ENCODE measurements at regions not wholly inside any gene's neighbourhood (a gene's known extent, or its start where the extent isn't known, plus 50 kb on each side); places are given as distances from the start of the nearest gene placed in this dataset.

- DNase-seq (ENCODE audit: insufficient read length, low spot score) (no peak), FAIRE-seq (no peak)
- TF ChIP-seq TAF1 (IDR thresholded peaks at IDR 0.05; ENCODE audit: low read depth, low read length) (no peak), POU2F2 (IDR thresholded peaks at IDR 0.05; ENCODE audit: low read depth, low read length) (no peak), POLR2A (IDR thresholded peaks at IDR 0.05; ENCODE audit: low read depth, low read length) (no peak), PAX5 (IDR thresholded peaks at IDR 0.05; ENCODE audit: insufficient read depth, low read length, severe bottlenecking) (no peak), SPI1 (IDR thresholded peaks at IDR 0.05; ENCODE audit: low read depth, low read length) (no peak), POLR2AphosphoS5 (IDR thresholded peaks at IDR 0.05; ENCODE audit: low read depth, low read length) (no peak)
Measured at GRCh38 chr6:30806581-30807183, 62.3 kb upstream of the IER3 start.

- no peak for DNase-seq (ENCODE audit: insufficient read length, low spot score)
- no peak for FAIRE-seq
- TF ChIP-seq POU2F2 (IDR thresholded peaks at IDR 0.05; ENCODE audit: low read depth, low read length) (no peak), TAF1 (IDR thresholded peaks at IDR 0.05; ENCODE audit: low read depth, low read length) (no peak), POLR2A (IDR thresholded peaks at IDR 0.05; ENCODE audit: low read depth, low read length) (no peak), PAX5 (IDR thresholded peaks at IDR 0.05; ENCODE audit: insufficient read depth, low read length, severe bottlenecking) (no peak), POLR2AphosphoS5 (IDR thresholded peaks at IDR 0.05; ENCODE audit: low read depth, low read length) (no peak), SPI1 (IDR thresholded peaks at IDR 0.05; ENCODE audit: low read depth, low read length) (no peak)
Measured at GRCh38 chr6:30804333-30804732, 60.0 kb upstream of the IER3 start.

GRCh38 chr6:30802731-30803130 lies 58.4 kb upstream of the IER3 start:
- DNase-seq (ENCODE audit: insufficient read length, low spot score) (no peak), FAIRE-seq (no peak)
- TF ChIP-seq POLR2AphosphoS5 (IDR thresholded peaks at IDR 0.05; ENCODE audit: low read depth, low read length) (no peak), PAX5 (IDR thresholded peaks at IDR 0.05; ENCODE audit: insufficient read depth, low read length, severe bottlenecking) (no peak), POLR2A (IDR thresholded peaks at IDR 0.05; ENCODE audit: low read depth, low read length) (no peak), POU2F2 (IDR thresholded peaks at IDR 0.05; ENCODE audit: low read depth, low read length) (no peak), SPI1 (IDR thresholded peaks at IDR 0.05; ENCODE audit: low read depth, low read length) (no peak), TAF1 (IDR thresholded peaks at IDR 0.05; ENCODE audit: low read depth, low read length) (no peak)

GRCh38 chr6:30801950-30802349 lies 57.6 kb upstream of the IER3 start:
- no peak for FAIRE-seq
- DNase-seq (ENCODE audit: insufficient read length, low spot score), result no peak
- TF ChIP-seq TAF1 (IDR thresholded peaks at IDR 0.05; ENCODE audit: low read depth, low read length) (no peak), POLR2A (IDR thresholded peaks at IDR 0.05; ENCODE audit: low read depth, low read length) (no peak), POU2F2 (IDR thresholded peaks at IDR 0.05; ENCODE audit: low read depth, low read length) (no peak), POLR2AphosphoS5 (IDR thresholded peaks at IDR 0.05; ENCODE audit: low read depth, low read length) (no peak)

GRCh38 chr6:30800871-30801270 lies 56.5 kb upstream of the IER3 start:
- FAIRE-seq (no peak), DNase-seq (ENCODE audit: insufficient read length, low spot score) (no peak)
- TF ChIP-seq TAF1 (IDR thresholded peaks at IDR 0.05; ENCODE audit: low read depth, low read length) (no peak), POU2F2 (IDR thresholded peaks at IDR 0.05; ENCODE audit: low read depth, low read length) (no peak), POLR2A (IDR thresholded peaks at IDR 0.05; ENCODE audit: low read depth, low read length) (no peak), SPI1 (IDR thresholded peaks at IDR 0.05; ENCODE audit: low read depth, low read length) (no peak), PAX5 (IDR thresholded peaks at IDR 0.05; ENCODE audit: insufficient read depth, low read length, severe bottlenecking) (no peak), POLR2AphosphoS5 (IDR thresholded peaks at IDR 0.05; ENCODE audit: low read depth, low read length) (no peak)

GRCh38 chr6:30799210-30799609 lies 54.9 kb upstream of the IER3 start:
- FAIRE-seq, result no peak
- DNase-seq (ENCODE audit: insufficient read length, low spot score), result no peak
- TF ChIP-seq SPI1 (IDR thresholded peaks at IDR 0.05; ENCODE audit: low read depth, low read length) (0 out of 2 replicates have a peak, but pooled peaks have one; percentile 24), PAX5 (IDR thresholded peaks at IDR 0.05; ENCODE audit: insufficient read depth, low read length, severe bottlenecking) (no peak)

- FAIRE-seq, result no peak
Measured at GRCh38 chr6:30798494-30798893, 54.1 kb upstream of the IER3 start.

GRCh38 chr6:30795549-30796293 lies 51.4 kb upstream of the IER3 start:
- DNase-seq (ENCODE audit: insufficient read length, low spot score) (no peak), FAIRE-seq (no peak)
- TF ChIP-seq SPI1 (IDR thresholded peaks at IDR 0.05; ENCODE audit: low read depth, low read length) (no peak), TAF1 (IDR thresholded peaks at IDR 0.05; ENCODE audit: low read depth, low read length) (no peak), POLR2AphosphoS5 (IDR thresholded peaks at IDR 0.05; ENCODE audit: low read depth, low read length) (no peak), POU2F2 (IDR thresholded peaks at IDR 0.05; ENCODE audit: low read depth, low read length) (no peak), POLR2A (IDR thresholded peaks at IDR 0.05; ENCODE audit: low read depth, low read length) (no peak), PAX5 (IDR thresholded peaks at IDR 0.05; ENCODE audit: insufficient read depth, low read length, severe bottlenecking) (no peak)

More at GRCh38 chr6:30798494-30798893, 54.1 kb upstream of the IER3 start:
- no peak for DNase-seq (ENCODE audit: insufficient read length, low spot score)
- TF ChIP-seq POU2F2 (IDR thresholded peaks at IDR 0.05; ENCODE audit: low read depth, low read length) (no peak), TAF1 (IDR thresholded peaks at IDR 0.05; ENCODE audit: low read depth, low read length) (no peak), SPI1 (IDR thresholded peaks at IDR 0.05; ENCODE audit: low read depth, low read length) (no peak)
